LNCaP clone FGC (cell line): ENCODE measurements at regions not wholly inside any gene's neighbourhood (a gene's known extent, or its start where the extent isn't known, plus 50 kb on each side); places are given as distances from the start of the nearest gene placed in this dataset.
A peak's percentile ranks its signal among the peaks of the same experiment; 100 is the strongest.

Experiments used
- DNase-seq: peaks from one replicate; pipeline ENCODE4 v3.0.0-alpha.2; 2011; ENCODE audit warnings: low read depth
- H3K4me3 ChIP-seq: 2 replicates; pipeline ENCODE4 v1.5.1; 2011; ENCODE audit warnings: mild to moderate bottlenecking, low read depth, low read length, control low read depth
- CTCF ChIP-seq: IDR thresholded peaks from 2 replicates; pipeline ENCODE4 v1.5.1; 2012; ENCODE audit warnings: mild to moderate bottlenecking; ENCODE audit not compliant: control insufficient read depth, insufficient read depth; ENCODE audit errors: extremely low read depth

- DNase-seq = no peak
- no peak for TF ChIP-seq CTCF
- H3K4me3 ChIP-seq = no peak overlapping the region
Measured at GRCh38 chr4:124964852-124965496, 252.4 kb upstream of the ANKRD50 start.

DNA sequence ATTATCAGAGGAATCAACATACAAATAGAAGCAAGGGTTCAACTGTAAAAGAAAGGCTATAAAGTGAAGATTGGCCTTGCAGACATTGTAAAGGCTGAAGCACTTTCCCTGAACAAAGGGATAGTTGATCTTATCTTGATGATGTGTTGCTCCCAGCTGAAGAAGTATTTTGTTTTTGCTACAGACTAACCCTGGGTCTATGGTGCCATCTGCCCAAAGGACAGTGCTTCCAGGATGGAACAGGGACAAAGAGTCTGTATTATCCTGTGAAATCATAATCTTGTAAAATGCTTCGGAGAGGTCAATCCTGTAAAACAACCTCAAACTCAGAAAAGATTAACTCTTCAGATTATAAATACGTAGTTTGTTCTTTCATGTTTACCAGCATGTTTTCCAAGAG is 251.7 kb upstream of the ANKRD50 start:
- no peak overlapping the region for H3K4me3 ChIP-seq
- DNase-seq = peak; percentile 94
- TF ChIP-seq CTCF = peak; percentile 14; the same call in 1 of the 2 replicates

GRCh38 chr4:124961138-124961750 is 248.7 kb upstream of the ANKRD50 start:
- DNase-seq = no peak
- no peak overlapping the region for H3K4me3 ChIP-seq
- no peak for TF ChIP-seq CTCF

DNA sequence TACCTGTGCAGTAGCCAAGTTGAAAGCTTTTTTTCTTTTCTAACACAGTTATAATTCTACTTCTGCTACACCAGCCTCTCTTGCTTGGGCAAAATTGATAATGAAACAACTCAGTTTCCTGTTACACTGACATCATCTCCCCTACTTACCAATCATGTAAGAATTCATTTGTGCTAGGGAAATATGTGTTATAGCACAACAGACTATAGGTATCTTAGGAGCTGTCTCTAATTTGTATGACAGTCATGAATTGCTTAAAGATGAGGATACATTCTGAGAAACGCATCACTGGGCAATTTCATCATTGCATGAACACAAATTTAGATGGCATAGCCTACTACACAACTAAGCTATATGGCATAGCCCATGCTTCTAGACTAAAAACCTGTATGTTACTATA is 246.3 kb upstream of the ANKRD50 start:
- no peak overlapping the region for H3K4me3 ChIP-seq
- no peak for DNase-seq

DNA sequence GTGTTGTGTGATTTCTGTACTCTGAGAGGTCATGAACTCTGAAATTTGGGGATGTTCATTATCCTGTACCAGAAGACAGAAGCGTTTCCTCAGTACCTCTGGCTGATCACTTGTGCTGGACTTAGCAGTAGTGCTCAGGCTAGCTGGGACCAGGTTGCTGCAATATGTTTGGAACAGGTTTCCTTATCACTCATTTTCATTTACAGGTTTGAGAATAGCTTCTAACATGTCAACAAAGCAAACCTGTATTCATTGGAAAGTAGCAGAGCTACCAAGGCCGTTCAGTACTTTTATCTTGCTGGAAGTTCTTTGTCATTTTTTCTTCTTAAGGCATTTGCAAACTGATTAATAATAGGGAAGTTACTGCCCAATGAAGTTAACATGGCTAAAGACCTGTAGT is 242.9 kb upstream of the ANKRD50 start:
- H3K4me3 ChIP-seq = no peak overlapping the region
- no peak for TF ChIP-seq CTCF
- peak; percentile 52 for DNase-seq

More for the DNA sequence above, 246.3 kb upstream of the ANKRD50 start:
- no peak for TF ChIP-seq CTCF

GRCh38 chr4:124954046-124954445 is 241.5 kb upstream of the ANKRD50 start:
- DNase-seq = no peak
- H3K4me3 ChIP-seq = no peak overlapping the region
- no peak for TF ChIP-seq CTCF

- TF ChIP-seq CTCF = no peak
- no peak for DNase-seq
- H3K4me3 ChIP-seq = no peak overlapping the region
Measured at GRCh38 chr4:124953486-124953885, 241.0 kb upstream of the ANKRD50 start.
